Adipocyte (in vitro differentiated cells): ENCODE measurements at regions not wholly inside any gene's neighbourhood (a gene's known extent, or its start where the extent isn't known, plus 50 kb on each side); places are given as distances from the start of the nearest gene placed in this dataset.
"Not testable (repeated sequence)": the region's sequence is repeated elsewhere in the genome, so short reads cannot be mapped to it uniquely, and the experiment has no call there.

Experiments used
- DNase-seq: peaks from one replicate; pipeline ENCODE4 v3.0.0-alpha.2; 2015; ENCODE audit warnings: low read depth
- H3K27me3 ChIP-seq: replicated peaks from 2 replicates; pipeline ENCODE4 v1.7.0; 2013; ENCODE audit warnings: mild to moderate bottlenecking, low read length, moderate library complexity; ENCODE audit not compliant: control insufficient read depth, insufficient read depth
- H3K36me3 ChIP-seq: 2 replicates; pipeline ENCODE4 v1.7.0; 2013; ENCODE audit warnings: low read length, mild to moderate bottlenecking, moderate library complexity; ENCODE audit not compliant: control insufficient read depth, insufficient read depth, severe bottlenecking
- H3K4me1 ChIP-seq: 2 replicates; pipeline ENCODE4 v1.7.0; 2013; ENCODE audit warnings: mild to moderate bottlenecking, low read length, moderate library complexity; ENCODE audit not compliant: control insufficient read depth, insufficient read depth
- H3K4me3 ChIP-seq: 2 replicates; pipeline ENCODE4 v1.7.0; 2013; ENCODE audit warnings: mild to moderate bottlenecking, low read length, moderate library complexity
- H3K9ac ChIP-seq: 2 replicates; pipeline ENCODE4 v1.7.0; 2013; ENCODE audit warnings: mild to moderate bottlenecking, low read length, moderate library complexity
- H3K9me3 ChIP-seq: 2 replicates; pipeline ENCODE4 v1.7.0; 2013; ENCODE audit warnings: mild to moderate bottlenecking, low read length, moderate library complexity; ENCODE audit not compliant: control insufficient read depth

DNA sequence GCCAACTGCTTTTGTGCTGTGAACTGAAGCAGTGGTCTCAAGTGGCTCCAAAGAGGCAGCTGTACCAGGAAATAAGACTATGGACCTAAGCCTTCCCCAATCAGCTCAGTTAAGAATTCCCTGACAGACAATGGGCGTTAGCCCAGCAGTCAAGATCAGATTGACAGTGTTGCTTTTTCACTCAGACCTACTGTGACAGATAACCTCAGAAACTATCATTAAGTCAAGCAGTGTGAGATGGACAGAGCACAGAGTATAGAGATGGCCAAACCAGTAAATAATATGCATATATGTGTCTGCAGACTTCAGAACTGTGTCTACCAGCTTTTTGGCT lies 215.3 kb downstream of the ZFP36L2 start:
- no peaks in the 10 kb centered on the region for H3K27me3 ChIP-seq
- H3K4me1 ChIP-seq, result peaks cover 7% of the 10 kb centered on the region
- peaks cover 4% of the 10 kb centered on the region for H3K9me3 ChIP-seq
- no peak for DNase-seq
- no peak overlapping the region for H3K9ac ChIP-seq
- H3K4me3 ChIP-seq, result no peak overlapping the region
- no peaks in the 10 kb centered on the region for H3K36me3 ChIP-seq

DNA sequence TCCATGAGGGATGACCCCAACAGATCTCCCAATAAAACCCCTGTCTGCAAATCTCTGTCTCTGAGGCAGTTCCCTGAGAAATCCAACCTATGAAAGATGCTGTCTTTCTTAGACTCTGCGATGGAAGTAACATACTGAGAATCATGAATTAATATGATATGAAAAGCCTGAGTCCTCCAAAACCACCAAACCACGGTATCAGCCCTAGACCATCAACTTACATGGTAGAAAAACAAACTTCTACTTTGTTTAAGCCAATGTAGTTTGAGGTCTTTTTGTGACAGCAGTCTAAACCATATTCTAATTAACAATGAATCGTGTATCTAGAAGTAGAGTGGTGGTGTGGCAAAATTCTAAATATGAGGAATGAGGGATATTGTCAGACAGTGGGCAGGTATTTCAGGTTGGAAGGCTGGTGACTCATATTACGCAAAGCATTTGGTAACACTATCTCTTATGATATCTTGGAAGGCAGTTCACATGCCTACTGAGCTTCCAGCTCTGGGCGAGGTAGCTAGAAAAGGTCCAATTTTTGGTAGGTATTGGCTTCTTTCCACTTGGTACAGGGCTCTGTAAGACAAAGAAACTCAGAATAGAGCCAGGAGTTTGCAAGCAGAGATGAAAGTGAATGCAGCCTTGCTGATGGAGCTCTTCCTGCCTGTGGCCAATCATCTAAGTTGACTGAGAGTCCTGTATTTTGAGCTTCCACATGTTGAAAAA lies 215.8 kb downstream of the ZFP36L2 start:
- Histone ChIP-seq H3K4me3 (no peak overlapping the region), H3K4me1 (peaks cover 7% of the 10 kb centered on the region), H3K9me3 (peaks cover 4% of the 10 kb centered on the region), H3K27me3 (no peaks in the 10 kb centered on the region), H3K36me3 (no peaks in the 10 kb centered on the region), H3K9ac (no peak overlapping the region)
- no peak for DNase-seq

DNA sequence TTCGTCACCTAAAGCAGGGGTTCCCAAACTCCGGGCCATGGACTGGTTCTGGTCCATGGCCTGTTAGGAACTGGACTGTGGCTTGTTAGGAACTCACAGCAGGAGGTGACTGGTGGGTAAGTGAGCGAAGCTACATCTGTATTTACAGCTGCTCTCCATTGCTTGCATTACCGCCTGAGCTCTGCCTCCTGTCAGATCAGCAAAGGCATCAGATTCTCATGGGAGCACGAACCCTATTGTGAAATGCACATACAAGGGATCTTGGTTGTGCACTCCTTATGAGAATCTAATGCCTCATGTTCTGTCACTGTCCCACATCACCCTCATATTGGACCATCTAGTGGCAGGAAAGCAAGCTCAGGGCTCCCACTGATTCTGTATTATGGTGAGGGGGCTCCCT lies 217.0 kb downstream of the ZFP36L2 start:
- peaks cover 4% of the 10 kb centered on the region for H3K9me3 ChIP-seq
- H3K36me3 ChIP-seq, result no peaks in the 10 kb centered on the region
- H3K27me3 ChIP-seq, result no peaks in the 10 kb centered on the region
- DNase-seq, result no peak
- peaks cover 5% of the 10 kb centered on the region for H3K4me1 ChIP-seq
- H3K9ac ChIP-seq, result no peak overlapping the region
- no peak overlapping the region for H3K4me3 ChIP-seq

DNA sequence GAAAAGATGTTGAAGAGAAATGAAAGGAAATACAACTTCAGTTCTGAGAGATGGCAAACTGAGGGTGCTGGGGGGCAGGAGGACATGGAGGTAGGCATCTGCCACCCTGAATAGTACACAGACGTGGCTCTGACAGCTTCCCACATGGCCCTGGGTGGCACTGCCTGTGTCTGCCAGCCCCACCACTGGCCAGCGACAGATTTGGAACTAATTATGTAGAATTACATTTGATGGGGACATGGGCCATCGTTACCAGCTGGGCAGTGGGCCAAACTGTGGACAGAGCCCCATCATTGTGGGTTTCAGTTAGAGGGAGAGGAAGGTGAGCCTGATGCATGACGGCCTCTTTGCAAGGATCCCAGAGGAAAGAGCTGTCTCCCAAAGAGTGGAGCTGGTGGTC lies 216.0 kb upstream of the HAAO start:
- no peak overlapping the region for H3K9ac ChIP-seq
- H3K27me3 ChIP-seq, result no peaks in the 10 kb centered on the region
- no peak overlapping the region for H3K4me3 ChIP-seq
- peaks cover 4% of the 10 kb centered on the region for H3K9me3 ChIP-seq
- H3K36me3 ChIP-seq, result no peaks in the 10 kb centered on the region
- no peak for DNase-seq
- no peaks in the 10 kb centered on the region for H3K4me1 ChIP-seq

DNA sequence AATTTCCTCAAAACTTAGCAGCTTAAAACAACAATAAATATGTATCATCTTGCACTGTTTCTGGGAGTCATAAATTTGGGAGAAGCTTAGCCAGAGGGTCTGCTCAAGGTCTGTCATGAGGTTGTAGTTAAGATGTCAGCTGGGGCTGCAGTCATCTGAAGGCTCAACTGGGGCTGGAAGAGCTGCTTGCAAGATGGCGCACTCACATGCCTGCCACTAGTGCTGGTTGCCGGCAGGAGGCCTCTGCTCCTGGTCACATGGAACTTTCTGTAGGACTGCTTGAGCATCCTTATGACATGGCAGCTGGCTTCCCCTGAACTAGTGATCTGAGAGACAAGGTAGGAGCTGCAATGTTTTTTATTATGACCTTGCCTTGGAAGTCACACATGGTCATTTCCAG lies 215.5 kb upstream of the HAAO start:
- Histone ChIP-seq H3K9ac (no peak overlapping the region), H3K4me1 (no peaks in the 10 kb centered on the region), H3K36me3 (no peaks in the 10 kb centered on the region), H3K27me3 (no peaks in the 10 kb centered on the region), H3K4me3 (no peak overlapping the region), H3K9me3 (peaks cover 4% of the 10 kb centered on the region)
- no peak for DNase-seq

DNA sequence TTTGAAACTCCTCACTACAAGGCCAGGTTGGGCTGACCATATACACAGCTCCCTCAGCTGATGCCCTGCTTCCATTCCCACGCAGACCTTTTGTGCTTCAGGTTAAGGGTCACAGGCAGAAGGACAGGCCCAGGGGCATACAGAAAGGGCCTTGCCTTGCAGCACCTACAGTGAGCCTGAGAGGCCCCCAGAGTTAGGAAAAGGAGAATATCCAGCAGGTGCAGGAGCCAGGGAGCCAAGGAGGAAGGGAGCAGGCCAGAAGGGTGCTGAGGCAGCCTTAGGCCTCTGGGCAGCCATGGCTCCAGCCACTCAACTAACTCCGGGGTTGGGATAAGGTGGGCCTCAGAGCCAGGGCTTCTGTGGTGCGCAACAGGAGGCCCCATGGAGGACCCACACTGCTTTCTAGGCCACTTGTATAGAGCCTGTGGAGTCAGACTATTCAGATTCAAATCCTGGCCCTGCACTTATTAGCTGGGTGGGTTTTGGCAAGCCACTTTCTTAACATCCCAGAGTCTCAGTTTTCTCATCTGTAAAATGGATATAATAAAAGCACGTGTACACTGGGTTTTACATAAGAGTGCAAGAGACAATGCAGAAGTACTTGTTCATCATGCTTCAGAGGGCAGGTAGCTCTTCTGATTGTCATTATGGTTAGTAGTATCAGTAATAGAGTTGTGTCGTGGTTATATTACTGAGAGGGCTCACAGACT lies 214.6 kb upstream of the HAAO start:
- no peaks in the 10 kb centered on the region for H3K4me1 ChIP-seq
- peaks cover 4% of the 10 kb centered on the region for H3K9me3 ChIP-seq
- no peaks in the 10 kb centered on the region for H3K36me3 ChIP-seq
- no peak overlapping the region for H3K4me3 ChIP-seq
- H3K27me3 ChIP-seq, result no peaks in the 10 kb centered on the region
- DNase-seq, result no peak
- H3K9ac ChIP-seq, result no peak overlapping the region

DNA sequence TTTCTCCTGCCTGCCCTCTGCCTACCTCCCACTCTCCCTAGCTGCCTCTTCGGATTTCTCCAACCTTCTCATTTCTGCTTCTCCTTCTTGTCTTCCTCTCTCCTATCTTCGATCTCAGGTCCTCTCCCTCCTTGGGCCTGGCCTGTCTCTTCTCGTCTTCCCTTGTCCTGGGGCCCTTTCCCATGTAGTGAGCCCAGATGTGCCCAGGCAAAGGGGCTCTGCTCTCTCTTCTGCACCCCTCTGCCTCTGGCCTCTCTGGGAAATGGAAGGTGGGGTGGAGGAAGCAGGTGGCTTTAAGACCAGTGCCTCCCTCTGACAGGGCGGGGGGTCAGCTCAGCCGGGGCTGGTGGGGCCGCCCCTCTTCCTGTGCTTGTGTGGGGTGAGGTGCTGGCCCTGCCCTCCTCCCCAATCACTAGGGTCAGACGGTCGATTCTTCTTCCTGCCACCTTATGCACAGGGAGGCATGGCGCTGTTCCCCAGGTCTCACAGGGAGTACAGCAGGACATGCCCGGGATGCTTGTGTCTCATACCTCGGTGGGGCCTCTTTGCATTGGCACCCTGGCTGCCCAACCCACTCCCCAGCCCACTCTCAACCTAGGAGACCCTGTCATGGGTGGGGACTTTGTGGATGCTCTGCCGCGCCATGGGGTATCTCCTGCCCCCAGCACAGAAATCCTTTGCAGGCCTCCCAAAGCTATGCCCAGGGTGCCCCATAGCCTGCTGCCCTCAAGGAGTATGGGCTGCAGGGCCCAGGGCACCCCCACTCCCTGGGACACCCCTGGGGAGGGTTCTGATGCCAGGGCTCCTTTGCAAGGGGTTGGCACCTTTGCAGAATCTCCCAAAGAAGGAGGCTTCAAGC lies 213.8 kb upstream of the HAAO start:
- Histone ChIP-seq H3K9ac (no peak overlapping the region), H3K36me3 (no peaks in the 10 kb centered on the region), H3K4me3 (no peak overlapping the region), H3K4me1 (no peaks in the 10 kb centered on the region), H3K27me3 (no peaks in the 10 kb centered on the region), H3K9me3 (peaks cover 4% of the 10 kb centered on the region)
- no peak for DNase-seq

DNA sequence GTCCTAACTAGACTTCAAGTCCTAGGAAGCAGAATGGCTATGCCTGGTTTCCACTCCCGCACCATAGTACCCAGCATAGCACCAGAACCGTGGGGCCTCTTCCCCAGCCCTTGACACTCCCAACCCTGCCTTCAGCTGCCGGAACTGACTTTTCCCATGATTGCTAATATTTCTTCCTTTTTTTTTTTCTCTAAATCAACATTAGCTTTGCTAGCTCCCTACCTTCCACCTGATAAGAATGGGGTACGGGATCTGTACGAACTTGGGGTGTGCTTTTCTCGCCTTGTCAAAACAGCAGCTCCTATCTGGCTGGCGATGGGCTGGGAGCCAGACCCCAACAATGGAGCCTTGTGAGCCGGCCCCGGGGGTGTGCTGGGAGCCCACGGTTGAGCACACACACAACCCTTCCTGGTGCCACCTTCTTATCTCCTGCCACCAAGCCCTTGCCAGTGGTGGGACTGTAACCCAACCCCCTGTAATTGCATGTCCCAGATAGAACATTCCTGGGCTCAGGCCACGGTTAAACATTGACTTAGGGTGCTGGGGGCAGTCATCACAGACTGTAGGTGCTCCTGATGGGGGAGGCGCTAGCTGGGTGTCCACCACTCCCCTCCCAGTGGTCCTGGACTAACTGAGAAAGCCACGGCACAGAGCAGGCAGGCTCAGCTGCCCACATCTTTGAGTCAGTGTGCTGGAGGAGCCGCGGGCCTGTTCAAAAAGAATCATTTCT lies 213.0 kb upstream of the HAAO start:
- Histone ChIP-seq H3K36me3 (no peaks in the 10 kb centered on the region), H3K9me3 (peaks cover 4% of the 10 kb centered on the region), H3K27me3 (no peaks in the 10 kb centered on the region), H3K4me1 (no peaks in the 10 kb centered on the region), H3K9ac (no peak overlapping the region), H3K4me3 (no peak overlapping the region)
- DNase-seq, result no peak

DNA sequence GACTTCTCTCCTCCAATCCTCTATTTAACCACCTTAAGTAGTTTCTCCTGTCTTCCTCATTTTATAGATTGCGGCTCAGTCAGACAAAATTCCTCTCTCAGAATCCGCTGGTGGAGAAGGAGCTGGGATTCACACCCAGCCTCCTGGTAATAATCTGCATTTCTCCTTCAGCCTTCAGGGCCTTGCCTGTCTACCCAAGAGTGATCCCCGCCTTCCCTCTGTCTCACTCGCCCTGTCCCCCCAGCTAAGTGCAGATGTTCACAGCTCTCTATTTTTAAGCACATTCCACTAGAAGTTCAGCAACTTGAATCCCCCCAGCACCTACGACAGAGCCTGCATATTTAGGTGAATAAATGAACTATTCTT lies 212.5 kb upstream of the HAAO start:
- Histone ChIP-seq H3K27me3 (no peaks in the 10 kb centered on the region), H3K36me3 (no peaks in the 10 kb centered on the region), H3K9me3 (peaks cover 4% of the 10 kb centered on the region), H3K9ac (no peak overlapping the region), H3K4me1 (no peaks in the 10 kb centered on the region), H3K4me3 (no peak overlapping the region)
- DNase-seq, result no peak

DNA sequence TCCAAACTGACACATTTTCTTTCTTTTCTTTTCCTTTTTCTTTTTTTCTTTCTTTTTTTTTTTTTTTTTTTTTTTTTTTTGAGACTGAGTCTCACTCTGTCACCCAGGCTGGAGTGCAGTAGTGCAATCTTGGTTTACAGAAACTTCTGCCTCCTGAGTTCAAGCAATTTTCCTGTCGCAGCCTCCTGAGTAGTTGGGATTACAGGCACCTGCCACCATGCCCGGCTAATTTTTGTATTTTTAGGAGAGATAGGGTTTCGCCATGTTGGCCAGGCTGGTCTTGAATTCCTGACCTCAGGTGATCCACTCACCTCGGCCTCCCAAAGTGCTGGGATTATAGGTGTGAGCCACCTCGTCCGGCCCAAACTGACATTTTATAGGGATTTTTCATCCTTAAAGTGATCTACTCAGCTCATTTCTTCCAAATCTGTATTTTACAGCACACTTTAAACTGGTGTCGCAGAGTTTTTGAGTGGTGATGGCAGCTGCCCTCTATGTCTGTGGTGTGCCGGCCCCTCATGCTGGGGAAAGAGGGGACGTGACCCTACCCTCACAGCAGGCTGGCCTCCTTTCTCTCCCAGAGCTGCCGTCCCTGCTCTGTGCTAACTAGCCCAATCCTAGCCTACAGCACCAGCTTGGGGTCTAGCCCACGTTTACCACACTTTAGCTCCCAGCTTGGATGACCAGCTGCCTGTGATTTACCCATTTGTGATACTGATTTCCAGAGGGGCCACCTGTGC lies 211.9 kb upstream of the HAAO start:
- not testable (repeated sequence) for H3K36me3 ChIP-seq, H3K4me3 ChIP-seq, H3K9me3 ChIP-seq, H3K4me1 ChIP-seq, H3K27me3 ChIP-seq, H3K9ac ChIP-seq, DNase-seq
